MM.1S (cell line): ENCODE measurements at regions not wholly inside any gene's neighbourhood (a gene's known extent, or its start where the extent isn't known, plus 50 kb on each side); places are given as distances from the start of the nearest gene placed in this dataset.

Experiments used
- EZH2 ChIP-seq: fragments of 300-600 bp; sonication (generic); optimal IDR thresholded peaks from 2 replicates; pipeline ENCODE3; 2017; ENCODE audit warnings: low read depth, mild to moderate bottlenecking, antibody characterized with exemption, low read length, mixed read lengths
- TF ChIP-seq, protein P1 (sequence below): fragments of 300-600 bp; sonication (generic); IDR thresholded peaks from 2 replicates; pipeline ENCODE4 v1.5.1; 2016; ENCODE audit warnings: antibody characterized with exemption, low read length, mixed read lengths

DNA sequence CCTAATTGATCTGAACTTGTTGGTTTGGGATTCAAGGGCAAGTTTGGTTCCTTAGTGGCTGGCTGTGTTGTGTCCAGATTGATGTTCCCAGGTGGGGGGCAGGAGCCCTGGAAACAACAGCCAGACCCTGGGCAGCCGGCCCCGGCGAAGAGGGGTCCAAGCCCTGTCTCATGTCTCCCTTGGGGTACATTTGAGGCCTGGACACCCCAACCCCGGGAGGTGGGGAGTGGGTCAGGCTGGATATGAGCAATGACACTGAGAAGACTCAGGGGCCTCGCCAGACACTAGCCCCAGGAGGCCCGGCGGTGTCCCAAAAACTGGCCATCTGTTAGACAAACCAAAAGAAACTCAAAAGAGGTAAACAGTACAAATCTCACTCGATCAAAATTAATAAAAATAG, 79.6 kb downstream of the YTHDF1 start:
- TF ChIP-seq, protein P1, sequence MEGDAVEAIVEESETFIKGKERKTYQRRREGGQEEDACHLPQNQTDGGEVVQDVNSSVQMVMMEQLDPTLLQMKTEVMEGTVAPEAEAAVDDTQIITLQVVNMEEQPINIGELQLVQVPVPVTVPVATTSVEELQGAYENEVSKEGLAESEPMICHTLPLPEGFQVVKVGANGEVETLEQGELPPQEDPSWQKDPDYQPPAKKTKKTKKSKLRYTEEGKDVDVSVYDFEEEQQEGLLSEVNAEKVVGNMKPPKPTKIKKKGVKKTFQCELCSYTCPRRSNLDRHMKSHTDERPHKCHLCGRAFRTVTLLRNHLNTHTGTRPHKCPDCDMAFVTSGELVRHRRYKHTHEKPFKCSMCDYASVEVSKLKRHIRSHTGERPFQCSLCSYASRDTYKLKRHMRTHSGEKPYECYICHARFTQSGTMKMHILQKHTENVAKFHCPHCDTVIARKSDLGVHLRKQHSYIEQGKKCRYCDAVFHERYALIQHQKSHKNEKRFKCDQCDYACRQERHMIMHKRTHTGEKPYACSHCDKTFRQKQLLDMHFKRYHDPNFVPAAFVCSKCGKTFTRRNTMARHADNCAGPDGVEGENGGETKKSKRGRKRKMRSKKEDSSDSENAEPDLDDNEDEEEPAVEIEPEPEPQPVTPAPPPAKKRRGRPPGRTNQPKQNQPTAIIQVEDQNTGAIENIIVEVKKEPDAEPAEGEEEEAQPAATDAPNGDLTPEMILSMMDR = no peak
- no peak for TF ChIP-seq EZH2
